Transverse colon (tissue), 3 donors: ENCODE measurements at regions not wholly inside any gene's neighbourhood (a gene's known extent, or its start where the extent isn't known, plus 50 kb on each side); places are given as distances from the start of the nearest gene placed in this dataset.

Source experiments
- EP300 ChIP-seq: sonication (generic); formaldehyde crosslinking; IDR thresholded peaks from one replicate; pipeline ENCODE4 v1.6.1; 2017; ENCODE audit warnings: antibody characterized with exemption, low read depth
- POLR2AphosphoS5 ChIP-seq, 3 donors: sonication (generic); formaldehyde crosslinking; IDR thresholded peaks; one replicate each; pipeline ENCODE4 v1.6.1; 2016; ENCODE audit warnings: antibody characterized with exemption in 3 of 3

- TF ChIP-seq EP300 (no peak), POLR2AphosphoS5 (IDR thresholded peaks at IDR 0.05) (no peak)
Observed at GRCh38 chr10:129410688-129411392, 56.2 kb upstream of the MGMT start.
